ENCODE measurements at regions not wholly inside any gene's neighbourhood (a gene's known extent, or its start where the extent isn't known, plus 50 kb on each side); places are given as distances from the start of the nearest gene placed in this dataset.
"Not testable (repeated sequence)": the region's sequence is repeated elsewhere in the genome, so short reads cannot be mapped to it uniquely, and the experiment has no call there.

DNA sequence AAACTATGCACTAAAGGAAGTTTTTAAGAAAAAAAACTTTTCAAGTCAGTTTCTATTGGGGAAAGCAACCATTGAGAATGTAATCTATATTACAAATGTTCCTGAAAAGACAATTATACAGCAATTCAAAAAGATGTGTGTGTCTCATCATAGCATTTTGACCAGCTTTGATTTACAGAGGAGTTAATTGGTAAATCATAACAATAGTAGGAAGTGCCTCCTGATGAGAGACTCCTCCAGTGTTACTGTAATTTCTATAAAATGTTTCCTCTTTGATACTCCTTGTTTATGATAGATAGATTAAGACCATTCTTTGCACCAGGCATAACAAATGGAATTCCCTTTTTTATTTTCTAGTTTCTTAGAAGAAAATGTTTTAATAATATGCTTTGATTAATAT lies 249.9 kb downstream of the CALCRL start:
- FAIRE-seq = no peak

DNA sequence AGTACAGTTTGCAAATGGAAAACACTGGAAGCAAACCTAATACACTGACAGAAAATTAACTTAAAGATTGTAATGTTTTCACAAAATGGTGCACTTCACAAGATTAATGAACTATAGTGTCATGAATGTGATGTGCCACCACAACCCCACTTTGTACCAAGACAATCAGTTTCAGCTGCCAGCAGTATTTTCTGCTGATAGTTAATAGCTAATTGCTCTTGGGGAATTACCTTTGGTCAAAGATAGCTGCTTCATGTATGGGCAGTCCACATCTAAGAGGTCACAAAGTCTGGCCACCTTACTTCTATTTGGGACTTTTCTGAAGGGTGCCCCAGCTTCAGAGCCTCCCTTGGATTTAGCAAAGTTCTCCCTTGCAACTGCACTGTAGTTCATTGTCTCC lies 254.0 kb downstream of the CALCRL start:
- FAIRE-seq = no peak

DNA sequence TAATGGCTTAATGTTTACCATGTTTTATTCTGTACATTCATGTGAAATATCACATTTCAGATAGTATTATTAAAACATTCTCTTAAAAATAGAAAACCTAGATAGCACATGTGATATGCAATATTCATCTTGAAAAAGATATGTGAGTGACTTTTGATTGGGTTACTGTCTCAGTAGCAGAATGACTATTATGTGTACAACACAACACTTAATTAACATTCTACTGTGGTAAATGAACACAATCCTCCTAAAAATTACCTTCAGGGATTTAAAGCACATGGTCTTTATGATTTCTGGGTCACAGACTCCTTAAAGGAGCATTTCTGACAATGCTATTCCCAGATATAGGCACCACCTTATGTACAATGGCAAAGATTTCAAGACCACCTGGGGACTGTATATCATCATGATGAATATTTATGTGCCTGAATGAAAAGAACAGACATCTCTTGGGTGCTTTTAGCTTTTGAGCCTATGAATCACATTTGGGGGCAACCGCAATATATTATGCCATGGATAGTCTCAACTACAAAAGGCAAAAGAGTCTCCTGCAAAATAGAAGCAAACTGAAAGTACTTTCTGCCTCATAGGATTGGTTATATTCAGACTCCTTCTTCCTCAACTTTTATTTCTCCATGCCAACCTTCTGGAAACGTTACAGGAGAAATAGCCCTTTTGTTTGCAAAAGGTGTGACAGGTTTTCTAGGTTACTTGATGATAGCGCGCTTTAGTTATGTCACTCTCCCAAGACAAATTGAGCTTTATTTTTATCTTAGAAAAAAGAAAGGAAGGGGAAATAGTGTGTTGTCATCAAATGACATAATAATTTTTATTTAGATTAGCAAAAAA lies 259.0 kb downstream of the CALCRL start:
- no peak for FAIRE-seq

DNA sequence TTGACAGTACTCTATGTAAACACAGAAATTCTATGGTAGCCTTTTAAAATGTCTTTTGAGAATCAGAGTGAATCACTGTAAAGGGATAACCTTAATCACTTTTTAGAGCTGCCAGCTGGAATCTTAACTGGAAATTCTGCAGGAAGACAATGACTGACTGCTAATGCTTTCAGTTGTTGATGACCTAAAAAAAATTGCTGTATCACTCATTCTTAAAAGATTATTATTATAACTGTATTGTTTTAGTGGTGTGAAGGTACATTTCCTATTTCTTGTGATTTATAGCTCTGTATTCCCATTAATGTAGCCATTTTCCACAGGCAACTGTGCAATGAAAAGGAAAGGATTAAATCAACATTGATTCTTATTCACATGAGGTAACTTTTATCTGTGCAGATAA lies 260.5 kb downstream of the CALCRL start:
- FAIRE-seq = no peak

DNA sequence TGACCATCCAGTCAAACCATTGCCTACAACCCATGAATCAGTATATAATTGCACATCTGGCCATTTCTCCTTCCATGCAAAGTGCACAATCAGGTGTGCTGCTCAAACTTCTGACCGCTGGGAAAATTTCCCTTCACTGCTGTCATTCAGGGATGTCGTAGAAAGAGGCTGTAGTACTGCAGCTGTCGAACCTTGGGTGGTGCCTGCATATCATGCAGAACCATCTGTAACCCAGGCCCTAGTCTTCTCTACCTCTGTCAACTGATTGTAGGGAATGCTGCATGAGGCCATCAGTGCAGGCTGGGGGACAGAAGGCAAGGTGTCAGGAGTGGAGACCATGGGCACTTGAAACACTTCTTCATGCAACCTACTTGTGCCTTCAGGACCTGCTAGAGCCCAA lies 267.5 kb downstream of the CALCRL start:
- no peak for FAIRE-seq

DNA sequence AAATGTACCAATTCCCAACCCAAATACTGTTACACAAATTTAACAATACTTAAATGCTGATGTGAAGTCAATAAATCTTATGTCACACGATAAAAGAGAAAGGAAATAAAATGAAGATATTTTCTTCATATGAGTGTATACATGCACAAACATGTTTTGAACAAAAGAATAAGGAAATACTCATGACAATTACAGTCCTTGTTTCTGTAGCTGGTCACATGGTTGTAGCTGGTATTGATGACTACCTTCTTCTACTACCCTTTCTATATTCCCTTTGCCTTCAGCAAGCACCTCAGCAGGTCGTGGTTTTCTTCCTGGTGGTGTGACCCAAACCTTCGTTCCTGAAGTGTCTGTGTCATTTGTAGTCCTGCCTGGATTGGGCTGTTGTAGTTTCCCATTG lies 269.2 kb downstream of the CALCRL start:
- FAIRE-seq = not testable (repeated sequence)

DNA sequence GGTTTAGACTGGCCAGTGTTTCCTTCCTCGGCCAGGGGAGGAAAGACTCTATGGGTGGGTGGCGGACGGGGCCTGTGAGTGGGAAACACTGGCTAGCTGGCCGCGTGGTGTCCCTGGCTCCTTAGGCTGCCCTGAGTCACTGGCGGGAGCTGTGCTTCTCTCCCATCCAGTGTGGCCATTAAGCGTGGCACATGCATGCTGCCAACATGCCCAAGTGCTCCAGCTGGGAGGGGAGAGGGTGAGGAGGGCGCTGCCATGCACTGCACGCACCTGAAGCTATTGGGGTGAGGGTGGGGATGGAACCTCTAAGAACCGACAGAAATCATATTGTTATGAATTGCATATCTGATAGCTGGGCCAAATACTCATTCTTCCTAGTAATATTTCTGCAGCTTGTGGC lies 270.8 kb downstream of the CALCRL start:
- no peak for FAIRE-seq

DNA sequence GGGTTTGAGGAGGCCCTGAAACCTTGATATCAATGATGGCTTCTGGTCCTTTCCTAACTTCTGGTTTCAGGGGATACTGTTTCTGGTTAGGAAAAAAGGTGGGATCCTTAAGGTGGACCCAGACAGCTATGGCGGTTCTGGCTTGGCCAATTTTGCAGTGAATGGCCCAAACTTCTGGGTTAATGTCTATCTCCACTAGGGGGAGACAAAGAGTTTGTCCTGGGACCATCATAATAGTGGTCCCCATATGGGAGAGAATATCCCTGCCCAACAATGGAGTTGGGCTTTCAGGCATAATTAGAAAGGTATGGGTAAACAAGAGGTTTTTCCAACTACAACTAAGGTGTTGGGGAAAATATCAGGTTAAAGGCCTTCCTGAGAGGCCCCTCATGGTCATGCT lies 273.5 kb downstream of the CALCRL start:
- no peak for FAIRE-seq

DNA sequence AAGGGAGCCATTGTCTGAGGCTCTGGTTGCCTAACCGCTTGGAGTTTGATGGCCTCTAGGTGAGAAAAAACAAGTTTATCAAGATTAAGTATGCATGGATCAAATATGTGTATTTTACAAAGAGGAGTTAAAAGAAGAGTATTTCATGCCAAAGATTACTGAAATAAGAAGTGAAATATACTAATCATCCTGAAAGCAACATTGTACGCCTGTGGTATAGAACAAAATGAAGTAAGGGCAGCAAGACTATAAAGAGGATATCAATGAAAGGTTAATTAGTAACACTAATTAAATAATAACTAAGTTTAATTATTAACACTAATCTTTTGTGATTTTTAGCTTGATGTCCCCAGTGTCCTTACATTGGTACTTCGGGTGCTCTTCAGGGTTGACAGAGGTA lies 276.7 kb downstream of the CALCRL start:
- no peak for FAIRE-seq

DNA sequence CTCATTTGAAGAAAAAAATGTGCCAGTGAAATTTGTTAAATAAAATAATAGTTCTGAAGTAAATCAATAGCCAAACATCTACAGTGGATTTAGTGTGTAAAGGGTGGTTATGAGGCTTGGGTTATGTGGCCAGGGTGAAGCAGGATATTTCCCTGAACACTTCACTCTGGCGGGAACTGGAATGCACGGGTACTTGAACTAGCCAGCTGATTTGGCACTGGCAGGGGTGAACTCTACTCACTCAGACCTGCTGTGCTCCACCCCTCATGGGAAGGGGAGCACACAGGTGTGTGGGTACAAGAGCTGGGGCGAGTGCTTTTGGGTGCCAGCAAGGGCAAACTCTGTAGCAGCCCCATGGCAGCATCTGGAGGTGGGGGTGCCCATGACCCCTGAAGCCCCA lies 278.2 kb downstream of the CALCRL start:
- FAIRE-seq = no peak

DNA sequence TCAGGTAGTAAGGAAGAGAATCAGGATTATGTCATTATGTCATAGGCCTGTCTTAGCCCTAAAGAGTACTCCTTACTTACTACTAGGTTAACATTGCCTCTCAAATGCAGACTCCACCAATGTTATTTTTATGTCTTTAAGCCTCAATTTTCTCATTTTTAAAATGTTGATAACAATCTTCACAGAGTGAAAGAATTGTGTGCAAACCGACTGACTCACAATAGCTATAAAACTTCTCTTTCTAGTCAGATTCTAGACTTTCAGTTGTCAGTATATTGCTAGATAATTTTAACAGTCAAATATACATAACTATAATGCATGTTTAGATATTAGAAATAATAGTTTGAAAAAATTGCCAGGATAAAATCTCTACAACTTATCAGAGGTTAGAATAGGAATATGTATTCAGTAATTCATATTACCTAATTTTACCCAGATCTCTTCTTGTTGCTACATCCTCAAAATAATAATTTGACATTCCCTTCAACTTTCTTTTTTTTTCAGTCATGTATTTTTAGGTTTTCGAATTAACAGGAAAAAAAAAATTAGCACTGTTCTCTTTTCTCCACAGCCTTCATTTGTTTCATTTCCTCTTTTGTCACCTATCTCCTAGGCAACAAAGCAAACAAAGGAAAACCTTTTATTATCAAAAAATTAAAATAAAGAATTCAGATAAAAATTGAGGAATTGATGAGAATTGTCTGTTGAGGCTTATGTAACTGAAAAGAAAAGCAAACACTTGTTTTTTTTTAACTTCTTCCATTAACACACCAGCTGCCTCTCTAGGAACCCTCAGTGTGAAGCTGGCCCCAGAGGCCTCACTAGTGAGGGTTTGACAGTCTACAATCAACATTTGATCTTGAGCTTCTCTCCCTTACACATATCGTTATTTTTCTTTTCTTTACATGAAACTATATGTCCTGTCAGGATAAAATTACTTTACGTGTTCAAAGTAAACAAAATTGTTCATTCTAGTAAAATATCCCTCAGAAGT lies 279.0 kb downstream of the CALCRL start:
- FAIRE-seq = no peak

DNA sequence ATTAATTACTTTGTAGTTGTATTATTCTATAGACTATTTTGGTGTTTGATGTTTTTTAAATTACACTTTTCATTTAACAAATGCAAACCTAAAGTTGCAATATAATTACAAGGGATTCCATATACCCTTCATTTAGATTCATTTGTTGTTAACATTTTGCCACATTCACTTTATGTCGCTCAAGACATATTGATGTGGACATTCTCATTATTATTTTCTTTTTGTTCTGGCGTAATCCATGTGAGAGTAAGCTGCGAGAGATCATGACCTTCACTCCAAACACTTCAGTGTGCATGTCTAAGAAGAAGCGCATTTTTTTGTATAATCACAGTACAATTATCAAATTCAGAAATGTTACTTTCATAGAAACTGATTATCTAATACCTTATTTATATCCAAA lies 280.6 kb downstream of the CALCRL start:
- no peak for FAIRE-seq

DNA sequence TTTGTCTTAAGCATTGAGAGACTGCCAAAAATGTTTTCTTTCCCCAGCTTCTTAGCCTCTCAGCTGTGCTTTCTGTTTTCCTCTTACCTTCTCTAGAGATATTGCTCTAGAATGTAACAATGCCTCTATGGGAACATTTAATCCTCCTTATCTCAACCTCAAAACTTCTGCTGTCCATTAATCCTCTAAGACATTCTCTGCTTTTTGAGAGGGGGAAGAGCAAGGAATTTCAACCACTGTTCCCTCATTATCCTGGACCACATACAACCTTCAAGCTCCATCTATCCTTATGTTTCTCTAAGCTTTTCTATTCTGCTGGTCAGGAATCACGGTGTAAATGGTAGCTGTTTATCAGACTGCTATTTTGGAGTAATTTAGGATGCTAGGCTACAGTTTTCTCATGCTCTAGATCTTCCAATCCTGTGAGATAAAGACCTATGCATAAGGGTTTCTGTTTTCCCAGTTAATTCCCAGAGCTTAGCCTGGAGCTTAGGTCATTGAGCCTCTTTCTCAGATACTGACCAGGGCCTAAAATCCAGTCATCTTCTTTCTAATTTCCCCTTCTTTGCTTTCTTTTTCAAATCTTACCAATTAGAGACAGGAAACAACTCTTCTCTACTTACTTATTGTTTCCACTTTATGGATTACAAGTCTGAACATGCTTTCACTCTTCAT lies 282.0 kb downstream of the CALCRL start:
- FAIRE-seq = no peak

DNA sequence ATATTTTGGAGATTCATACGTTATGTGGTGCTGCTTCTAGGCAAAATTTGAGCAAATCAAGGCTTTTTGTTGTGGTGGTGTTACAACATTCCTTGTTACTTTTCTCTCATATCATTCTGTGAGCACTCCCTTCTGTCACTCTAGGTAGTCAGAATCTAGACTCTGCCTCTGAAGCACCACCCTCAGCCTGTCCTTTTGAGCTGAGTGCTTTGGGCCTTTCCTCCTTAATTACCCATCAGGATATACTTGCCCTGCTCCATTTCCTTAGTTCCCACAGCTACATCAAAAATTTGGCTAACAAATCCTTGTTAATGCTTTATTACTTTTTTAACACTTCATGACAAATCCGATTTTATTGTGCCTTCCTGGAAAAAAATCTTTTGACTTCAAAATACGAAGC lies 289.6 kb downstream of the CALCRL start:
- no peak for FAIRE-seq

DNA sequence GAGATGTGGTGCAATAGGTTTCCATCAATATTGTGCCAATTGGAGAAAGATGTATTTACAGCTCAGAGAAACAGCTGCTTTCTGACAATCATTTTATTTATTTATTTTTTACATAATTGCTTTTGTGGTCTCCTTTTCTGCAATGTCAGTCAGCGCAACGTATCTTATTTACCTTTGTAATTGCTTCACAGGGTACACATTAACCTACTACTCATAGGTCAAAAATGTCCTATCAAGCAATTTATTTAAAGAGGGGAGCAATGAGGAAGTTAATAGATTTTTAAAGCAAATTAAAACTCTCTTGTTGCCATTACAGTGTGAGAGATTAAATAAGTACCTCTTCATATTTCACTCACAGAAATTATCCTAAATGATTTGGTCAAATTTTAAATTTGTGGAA lies 291.0 kb downstream of the CALCRL start:
- no peak for FAIRE-seq

DNA sequence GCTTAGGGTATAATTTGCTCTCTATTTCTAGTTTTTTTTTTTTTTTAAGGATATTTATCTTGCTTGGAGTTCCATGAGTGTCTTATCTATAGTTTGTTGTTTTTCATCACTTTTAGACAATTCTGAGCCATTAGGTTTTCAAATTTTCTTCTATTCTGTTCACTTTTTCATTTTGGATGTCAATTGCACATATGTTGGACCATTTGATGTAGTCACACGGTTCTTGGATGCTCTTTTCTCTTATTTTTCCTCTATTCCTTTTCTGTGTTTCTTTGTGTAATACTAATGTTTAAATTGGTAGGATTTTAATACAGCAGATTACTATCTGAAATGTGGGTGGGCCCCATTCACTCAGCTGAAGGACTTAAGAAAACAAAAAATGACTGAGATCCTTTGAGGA lies 292.6 kb downstream of the CALCRL start:
- FAIRE-seq = no peak

DNA sequence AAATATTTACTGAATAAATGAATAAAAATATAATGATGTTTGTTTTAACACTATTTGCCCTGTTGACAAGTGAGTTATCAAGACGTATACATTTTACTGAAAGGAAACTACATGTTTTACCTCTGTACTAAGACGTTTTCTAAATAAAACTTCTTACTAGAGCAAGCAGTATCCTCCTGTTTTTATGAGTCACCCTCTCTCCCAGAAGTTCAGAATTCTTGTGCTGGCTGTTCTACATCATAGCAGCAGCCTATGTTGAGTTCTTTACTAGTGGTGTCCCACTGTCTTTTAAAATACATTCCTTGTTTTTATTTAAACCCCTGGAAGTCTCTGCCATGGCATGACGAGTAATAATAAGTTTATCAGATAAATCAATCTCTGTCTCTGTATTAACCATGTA lies 297.4 kb downstream of the CALCRL start:
- FAIRE-seq = peak; percentile 8

DNA sequence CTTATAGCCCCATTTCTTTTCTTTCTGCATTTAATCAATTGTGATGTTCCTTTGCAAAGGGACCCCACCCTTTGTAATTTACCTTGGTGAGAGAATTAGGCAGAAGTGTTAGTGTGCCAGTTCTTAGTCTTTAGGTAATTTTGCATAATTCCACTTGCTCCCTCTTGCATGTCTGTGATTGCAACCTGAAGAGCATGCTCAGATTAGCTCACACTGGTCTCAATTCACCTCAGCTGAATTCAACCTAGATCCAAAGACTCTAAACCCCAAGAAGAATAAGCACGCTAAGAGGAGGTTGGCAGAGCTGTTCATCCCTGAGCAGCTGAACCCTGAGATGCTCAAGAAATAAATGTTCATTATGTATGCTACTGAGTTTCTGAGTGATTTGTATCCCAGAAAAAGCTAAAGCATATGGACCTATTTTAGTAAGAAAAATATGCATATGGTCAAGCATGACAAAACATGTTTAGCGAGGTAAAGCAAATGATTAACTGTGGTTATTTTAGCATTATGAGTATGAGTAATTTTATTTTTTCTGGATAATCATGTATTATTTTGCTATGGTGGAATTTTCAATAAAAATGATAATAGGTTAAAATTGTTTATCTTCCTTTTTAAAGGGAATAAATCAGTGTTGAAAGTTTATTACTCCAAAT lies 299.2 kb upstream of the ZSWIM2 start:
- peak; percentile 64 for FAIRE-seq

DNA sequence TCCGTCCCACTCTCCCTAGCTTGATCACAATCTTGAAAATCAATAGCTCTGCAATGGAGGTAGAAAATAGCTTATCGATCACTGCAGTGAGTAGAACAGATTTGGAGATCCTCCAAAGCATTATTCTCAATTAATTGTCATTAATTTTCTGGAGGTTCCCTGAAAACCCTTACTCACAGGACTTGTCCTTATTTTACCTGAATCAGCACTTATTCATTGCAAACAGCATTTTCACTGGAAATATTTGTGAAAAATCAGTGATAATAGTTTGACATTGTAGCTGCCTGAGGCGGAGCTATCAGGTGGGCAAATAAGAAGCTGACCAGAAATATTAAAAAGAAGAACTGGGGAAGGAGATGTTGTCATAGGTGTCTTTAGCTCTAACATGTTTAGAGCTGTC lies 294.6 kb upstream of the ZSWIM2 start:
- no peak for FAIRE-seq

DNA sequence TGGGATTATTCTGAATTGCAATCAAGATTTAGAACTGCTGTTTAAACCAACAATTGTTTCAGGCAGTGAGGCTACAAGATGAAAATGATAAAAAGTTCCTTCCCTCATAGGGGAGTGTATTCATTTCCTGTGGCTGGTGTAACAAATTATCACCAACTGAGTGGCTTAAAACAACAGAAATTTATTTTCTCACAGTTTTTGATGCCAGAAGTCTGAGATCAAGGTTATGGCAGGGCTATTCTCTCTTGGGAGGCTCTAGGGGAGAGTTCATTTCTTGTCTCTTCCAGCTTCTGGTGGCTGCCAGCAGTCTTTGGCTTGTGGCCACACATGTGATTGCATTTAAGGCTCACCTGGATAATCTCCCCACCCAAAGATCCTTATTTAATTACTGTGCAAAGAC lies 290.5 kb upstream of the ZSWIM2 start:
- no peak for FAIRE-seq

DNA sequence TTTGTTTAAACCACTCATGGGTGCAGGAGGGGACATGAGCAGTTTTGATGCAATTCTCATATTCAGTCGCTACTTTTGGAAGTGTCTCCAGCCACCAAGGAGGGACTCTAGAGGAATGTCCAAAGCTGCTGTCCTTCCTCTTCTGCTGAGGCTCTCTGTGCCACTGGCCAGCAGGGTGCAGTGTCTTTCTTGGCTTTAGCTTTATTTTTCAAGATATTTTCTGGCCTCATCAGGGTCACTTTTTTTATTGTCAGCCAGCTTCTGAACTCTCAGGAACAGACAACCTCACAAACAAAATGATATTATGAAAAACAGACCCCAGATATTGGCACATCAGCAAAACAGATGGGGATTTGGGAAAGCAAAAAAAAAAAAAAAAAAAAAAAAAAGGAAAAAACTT lies 289.3 kb upstream of the ZSWIM2 start:
- FAIRE-seq = peak; percentile 96

DNA sequence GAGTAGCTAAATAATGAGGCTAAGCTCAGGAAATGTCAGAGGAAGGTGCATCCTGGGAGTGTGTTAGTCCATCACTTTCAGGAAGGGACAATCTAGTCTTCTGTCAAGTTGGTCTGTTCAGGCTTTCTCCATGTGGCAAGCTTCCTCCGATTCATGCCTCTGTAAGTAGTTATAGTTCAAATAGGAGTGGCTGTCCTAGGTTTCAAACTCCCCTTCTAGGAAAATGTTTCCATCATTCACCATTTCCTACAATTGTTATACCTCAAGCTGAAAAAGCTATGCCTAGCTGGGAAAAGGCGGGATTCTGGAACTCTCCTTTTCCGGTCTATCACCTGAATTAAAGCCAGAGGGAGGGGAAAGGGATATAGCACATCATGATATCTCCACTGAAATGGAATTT lies 287.7 kb upstream of the ZSWIM2 start:
- FAIRE-seq = no peak

DNA sequence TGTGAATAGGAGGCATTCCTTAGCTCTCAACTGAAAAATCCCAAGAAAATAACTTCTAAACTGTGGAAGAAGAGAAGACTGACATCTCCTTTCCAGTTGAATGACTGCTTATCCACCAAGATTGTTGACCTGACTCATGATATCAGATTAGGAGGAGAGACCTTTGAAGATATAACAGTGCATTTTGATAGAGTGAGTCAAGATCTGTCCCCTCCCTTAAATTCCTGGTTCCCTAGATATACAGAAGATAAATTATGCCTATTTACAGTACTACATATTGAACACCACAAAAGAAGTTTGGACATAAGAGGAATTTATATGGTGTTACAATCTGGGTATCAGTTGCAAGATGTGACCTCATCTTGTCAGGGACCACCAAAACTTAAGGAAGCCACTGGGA lies 285.3 kb upstream of the ZSWIM2 start:
- FAIRE-seq = no peak
